AG10803 (cell line): ENCODE measurements at regions not wholly inside any gene's neighbourhood (a gene's known extent, or its start where the extent isn't known, plus 50 kb on each side); places are given as distances from the start of the nearest gene placed in this dataset.

Source experiments
- DNase-seq: peaks from one replicate; pipeline ENCODE4 v3.0.0; 2010; ENCODE audit warnings: low read depth
- H3K4me3 ChIP-seq: 2 replicates; pipeline ENCODE4 v1.5.1; 2011; ENCODE audit warnings: mild to moderate bottlenecking, low read length, control low read depth
- CTCF ChIP-seq: conservative IDR thresholded peaks from 2 replicates; pipeline ENCODE4 v1.5.1; 2011; ENCODE audit warnings: mild to moderate bottlenecking, low read length, control low read depth, inconsistent platforms

- no peak for DNase-seq
- no peak for TF ChIP-seq CTCF
- H3K4me3 ChIP-seq, result no peak overlapping the region
Measured at GRCh38 chr11:116598036-116598435, 174.8 kb downstream of the BUD13 start.

GRCh38 chr11:116596346-116597260 lies 176.2 kb downstream of the BUD13 start:
- no peak overlapping the region for H3K4me3 ChIP-seq
- no peak for DNase-seq

GRCh38 chr11:116595305-116595880 lies 177.4 kb downstream of the BUD13 start:
- DNase-seq, result no peak
- no peak overlapping the region for H3K4me3 ChIP-seq
- TF ChIP-seq CTCF, result no peak

More at GRCh38 chr11:116596346-116597260, 176.2 kb downstream of the BUD13 start:
- no peak for TF ChIP-seq CTCF

- no peak for TF ChIP-seq CTCF
- DNase-seq, result no peak
- H3K4me3 ChIP-seq, result no peak overlapping the region
Measured at GRCh38 chr11:116590844-116591570, 181.8 kb downstream of the BUD13 start.

GRCh38 chr11:116589402-116589801 lies 183.4 kb downstream of the BUD13 start:
- no peak for TF ChIP-seq CTCF
- H3K4me3 ChIP-seq, result no peak overlapping the region
- DNase-seq, result no peak

- no peak overlapping the region for H3K4me3 ChIP-seq
- no peak for DNase-seq
- TF ChIP-seq CTCF, result no peak
Measured at GRCh38 chr11:116586392-116586791, 186.4 kb downstream of the BUD13 start.
